T-cell (primary cell): ENCODE measurements at regions not wholly inside any gene's neighbourhood (a gene's known extent, or its start where the extent isn't known, plus 50 kb on each side); places are given as distances from the start of the nearest gene placed in this dataset.

Experiments
- ATAC-seq, 4 experiments: fragments of 200-7000 bp in 3 of 4; fragments of 150-1000 bp in 1 of 4; cut with Tn5 transposase; replicated peaks in 1 of 4; 1 replicate in 3 of 4; 2 replicates in 1 of 4; pipeline ENCODE4 v1.10.0; 2021; ENCODE audit warnings: moderate library complexity in 3 of 4, mild to moderate bottlenecking in 2 of 4, moderate number of reproducible peaks in 1 of 4
- CTCF ChIA-PET, 2 donors: fragments of 300-600 bp; sonication (Branson Sonifier 250); formaldehyde crosslinking; loops; one replicate each; lab custom pipeline; 2022; ENCODE audit warnings: antibody characterized with exemption in 2 of 2; lab: Charles Lee
- POLR2A ChIA-PET, 2 donors: fragments of 300-600 bp; sonication (Branson Sonifier 250); formaldehyde crosslinking; loops; one replicate each; lab custom pipeline; 2022; ENCODE audit warnings: antibody characterized with exemption in 2 of 2; lab: Charles Lee
- DNase-seq, 35 experiments: peaks; one replicate each; pipeline versions ENCODE4 v3.0.0 to v3.0.0-alpha.2; 2013 to 2023
- H3K27ac ChIP-seq: one replicate; pipeline ENCODE4 v1.5.1; 2013; ENCODE audit warnings: low read length
- H3K27me3 ChIP-seq, 2 experiments: replicated peaks in 1 of 2; 1 replicate in 1 of 2; 2 replicates in 1 of 2; pipeline versions ENCODE4 v1.6.1 to v1.7.0; 2013; ENCODE audit warnings: low read length in 1 of 2, mixed read lengths in 1 of 2; ENCODE audit not compliant: control insufficient read depth in 2 of 2, insufficient read depth in 2 of 2; ENCODE audit errors: extremely low read depth in 1 of 2
- H3K36me3 ChIP-seq, 2 donors: 1 replicate in 1 of 2; 2 replicates in 1 of 2; pipeline versions ENCODE4 v1.6.1 to v1.7.0; 2013; ENCODE audit warnings: low read length in 1 of 2; ENCODE audit not compliant: control insufficient read depth in 2 of 2, insufficient read depth in 1 of 2; ENCODE audit errors: extremely low read depth in 1 of 2
- H3K4me1 ChIP-seq, 2 experiments: 1 replicate in 1 of 2; 2 replicates in 1 of 2; pipeline versions ENCODE4 v1.6.1 to v1.7.0; 2013; ENCODE audit warnings: low read length in 2 of 2, mixed read lengths in 1 of 2; ENCODE audit not compliant: insufficient read depth in 2 of 2, control insufficient read depth in 1 of 2; ENCODE audit errors: extremely low read depth in 1 of 2
- H3K4me3 ChIP-seq, 2 donors: 1 replicate in 1 of 2; 2 replicates in 1 of 2; pipeline versions ENCODE4 v1.5.1 to v1.7.0; 2013; ENCODE audit warnings: mild to moderate bottlenecking in 2 of 2, low read length in 1 of 2, moderate library complexity in 1 of 2; ENCODE audit not compliant: control insufficient read depth in 1 of 2; ENCODE audit errors: extremely low read depth in 1 of 2
- H3K9me3 ChIP-seq: 2 replicates; pipeline ENCODE4 v1.7.0; 2013
- H3K27ac Mint-ChIP-seq, 2 donors: one replicate each; pipeline ENCODE4 v1.8.0; 2020 to 2021; ENCODE audit warnings: mild to moderate bottlenecking in 2 of 2, mixed read lengths in 2 of 2
- H3K27me3 Mint-ChIP-seq, 2 donors: one replicate each; pipeline ENCODE4 v1.8.0; 2021 to 2022; ENCODE audit warnings: mixed read lengths in 2 of 2
- H3K36me3 Mint-ChIP-seq: one replicate; pipeline ENCODE4 v1.8.0; 2021; ENCODE audit warnings: mixed read lengths
- H3K4me1 Mint-ChIP-seq, 3 donors: one replicate each; pipeline ENCODE4 v1.8.0; 2020 to 2022; ENCODE audit warnings: mixed read lengths in 3 of 3, mild to moderate bottlenecking in 1 of 3
- H3K4me3 Mint-ChIP-seq, 3 donors: one replicate each; pipeline ENCODE4 v1.8.0; 2020 to 2022; ENCODE audit warnings: mild to moderate bottlenecking in 3 of 3, mixed read lengths in 3 of 3, moderate library complexity in 3 of 3
- H3K9me3 Mint-ChIP-seq, 3 donors: one replicate each; pipeline ENCODE4 v1.8.0; 2020 to 2022; ENCODE audit warnings: mixed read lengths in 3 of 3
- WGBS: methylation state at CpG from one replicate; pipeline ENCODE4 v1.1.5; 2013; ENCODE audit warnings: missing lambda C conversion rate; ENCODE audit not compliant: insufficient coverage; 5-methylcytosine and 5-hydroxymethylcytosine counted together

DNA sequence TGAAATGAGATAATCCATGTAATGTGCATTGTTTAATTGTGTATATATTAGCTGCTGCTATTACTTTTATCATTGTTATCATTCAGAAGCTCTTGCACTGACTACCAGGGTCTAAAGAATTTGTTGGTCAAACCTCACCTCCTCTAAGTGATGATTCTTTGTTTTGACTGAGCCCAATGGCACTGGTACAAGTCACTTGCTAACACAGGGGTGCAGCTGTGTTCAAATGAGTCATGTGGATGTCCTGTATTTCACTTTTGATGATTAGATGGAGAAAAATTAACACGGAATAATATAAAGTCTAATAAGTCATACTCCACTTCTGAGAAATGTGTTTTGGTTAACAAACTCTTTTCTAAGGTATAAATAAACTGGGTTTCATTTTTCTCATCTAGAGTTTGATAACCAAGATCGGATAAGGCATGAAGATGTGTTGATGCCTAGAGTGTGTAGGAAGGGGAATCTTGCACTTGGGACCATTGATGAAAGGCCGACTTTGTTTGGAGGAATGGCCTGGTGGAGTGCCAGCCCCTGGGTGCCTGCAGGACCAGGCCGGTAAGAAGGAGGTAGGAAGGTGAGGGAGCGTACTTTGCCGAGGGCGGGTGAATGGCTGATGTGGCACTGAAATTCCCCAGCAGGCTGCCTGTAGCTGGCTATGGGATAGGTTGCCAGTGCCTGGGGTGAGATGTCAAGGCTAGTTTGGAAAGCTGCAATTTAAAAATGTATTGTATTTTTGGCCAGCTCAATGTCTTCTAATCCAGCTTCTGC, 244.7 kb upstream of the ZPLD1 start:
- 95% methylated on average over 6 of the region's 7 CpGs for WGBS
- ChIA-PET POLR2A (no interaction called here), CTCF (no interaction called here)
- H3K27me3 ChIP-seq = no peaks in the 10 kb centered on the region
- H3K36me3 Mint-ChIP-seq = no peaks in the 10 kb centered on the region
- no peaks in the 10 kb centered on the region for H3K36me3 ChIP-seq
- no peak overlapping the region for H3K27ac Mint-ChIP-seq
- peaks cover 0 to 6% (median 2%) of the 10 kb centered on the region in 3 donors for H3K4me1 Mint-ChIP-seq
- H3K9me3 ChIP-seq = no peaks in the 10 kb centered on the region
- H3K27ac ChIP-seq = no peak overlapping the region
- no peak for DNase-seq
- H3K4me3 Mint-ChIP-seq = no peak overlapping the region
- no peak for ATAC-seq
- no peaks in the 10 kb centered on the region for H3K4me1 ChIP-seq
- no peak overlapping the region for H3K4me3 ChIP-seq
- no peaks in the 10 kb centered on the region for H3K27me3 Mint-ChIP-seq
- no peaks in the 10 kb centered on the region for H3K9me3 Mint-ChIP-seq

DNA sequence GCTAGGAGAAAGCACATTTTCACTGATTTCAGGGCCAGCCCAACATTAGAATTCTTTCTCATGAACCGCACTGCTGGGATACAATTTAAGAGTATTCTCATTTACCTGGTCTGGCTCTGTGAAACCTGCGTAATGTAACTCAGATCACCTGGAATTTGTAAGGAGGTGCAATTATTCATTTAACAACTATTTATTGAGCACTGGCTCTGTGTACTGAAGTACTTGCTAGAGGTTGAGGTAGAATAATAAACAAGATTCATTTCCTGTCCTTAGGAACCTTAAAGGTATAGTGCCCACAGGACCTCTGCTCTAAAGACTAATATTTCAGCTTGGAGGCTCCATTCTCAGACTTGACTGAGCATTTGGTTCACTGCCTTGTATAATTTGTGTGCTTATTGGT, 242.2 kb upstream of the ZPLD1 start:
- ChIA-PET POLR2A (no interaction called here), CTCF (interaction anchor here (0.6 kb wide), 2 partner anchors 55 to 380 kb away, joined by 3 read pairs; no protein-coding TSS in a partner anchor)
- no CpG with 5 or more reads among the region's 2 CpGs for WGBS
- peaks cover 0 to 6% (median 2%) of the 10 kb centered on the region in 3 donors for H3K4me1 Mint-ChIP-seq
- ATAC-seq (no peak), DNase-seq (no peak)
- Histone ChIP-seq H3K4me3 (no peak overlapping the region), H3K27ac (no peak overlapping the region), H3K27me3 (no peaks in the 10 kb centered on the region), H3K36me3 (no peaks in the 10 kb centered on the region), H3K9me3 (no peaks in the 10 kb centered on the region), H3K4me1 (no peaks in the 10 kb centered on the region)
- no peaks in the 10 kb centered on the region for H3K36me3 Mint-ChIP-seq
- H3K27ac Mint-ChIP-seq = no peak overlapping the region
- no peaks in the 10 kb centered on the region for H3K27me3 Mint-ChIP-seq
- H3K4me3 Mint-ChIP-seq = no peak overlapping the region
- H3K9me3 Mint-ChIP-seq = no peaks in the 10 kb centered on the region

DNA sequence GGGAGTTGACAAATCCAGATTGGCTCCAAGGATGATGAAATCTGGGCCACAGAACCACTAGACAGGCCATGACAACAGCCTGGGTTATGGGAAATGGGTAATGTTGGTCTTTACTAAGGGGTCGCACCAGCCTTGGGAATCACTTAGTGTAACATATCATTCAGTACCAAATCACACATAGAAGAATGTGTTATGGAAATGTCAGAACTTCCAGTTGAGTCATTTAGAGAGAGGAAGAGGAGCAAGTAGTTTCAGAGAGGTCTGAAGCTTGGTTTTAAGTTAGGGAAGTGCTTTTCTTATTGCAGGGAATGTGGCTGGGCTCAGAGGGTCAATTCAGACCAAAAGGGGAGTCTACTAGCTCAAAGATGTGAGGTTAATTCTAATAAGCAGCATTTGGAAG, 241.6 kb upstream of the ZPLD1 start:
- Histone ChIP-seq H3K36me3 (no peaks in the 10 kb centered on the region), H3K4me3 (no peak overlapping the region), H3K9me3 (no peaks in the 10 kb centered on the region), H3K4me1 (no peaks in the 10 kb centered on the region), H3K27ac (no peak overlapping the region), H3K27me3 (no peaks in the 10 kb centered on the region)
- Mint-ChIP-seq H3K9me3 (no peaks in the 10 kb centered on the region), H3K4me3 (no peak overlapping the region), H3K4me1 (peaks cover 0 to 6% (median 2%) of the 10 kb centered on the region in 3 donors), H3K36me3 (no peaks in the 10 kb centered on the region), H3K27ac (no peak overlapping the region), H3K27me3 (no peaks in the 10 kb centered on the region)
- POLR2A ChIA-PET = no interaction called here
- WGBS = no CpG with 5 or more reads among the region's 1 CpG
- DNase-seq (no peak), ATAC-seq (no peak)
- CTCF ChIA-PET = interaction anchor here in 1 of 2 donors (0.6 kb wide), 1 partner anchor 411 kb away, joined by 3 read pairs; no protein-coding TSS in a partner anchor

- peaks cover 0 to 6% (median 2%) of the 10 kb centered on the region in 3 donors for H3K4me1 Mint-ChIP-seq
- no peak overlapping the region for H3K4me3 Mint-ChIP-seq
- H3K9me3 ChIP-seq = no peaks in the 10 kb centered on the region
- no peak for DNase-seq
- ChIA-PET CTCF (no interaction called here), POLR2A (interaction anchor here in 1 of 2 donors (0.6 kb wide), 1 partner anchor 213 kb away, joined by 3 read pairs; no protein-coding TSS in a partner anchor)
- no peaks in the 10 kb centered on the region for H3K36me3 Mint-ChIP-seq
- no peaks in the 10 kb centered on the region for H3K27me3 ChIP-seq
- 92% methylated on average over 4 of the region's 5 CpGs for WGBS
- no peak overlapping the region for H3K4me3 ChIP-seq
- H3K27ac ChIP-seq = no peak overlapping the region
- no peak for ATAC-seq
- H3K27ac Mint-ChIP-seq = no peak overlapping the region
- H3K27me3 Mint-ChIP-seq = no peaks in the 10 kb centered on the region
- H3K4me1 ChIP-seq = no peaks in the 10 kb centered on the region
- no peaks in the 10 kb centered on the region for H3K36me3 ChIP-seq
- no peaks in the 10 kb centered on the region for H3K9me3 Mint-ChIP-seq
Observed at GRCh38 chr3:102194001-102194400, 240.8 kb upstream of the ZPLD1 start.

GRCh38 chr3:102194760-102195159, 240.1 kb upstream of the ZPLD1 start:
- Mint-ChIP-seq H3K27me3 (no peaks in the 10 kb centered on the region), H3K36me3 (no peaks in the 10 kb centered on the region), H3K9me3 (no peaks in the 10 kb centered on the region), H3K4me3 (no peak overlapping the region), H3K27ac (no peak overlapping the region), H3K4me1 (peaks cover 0 to under 1% (median 0%) of the 10 kb centered on the region in 3 donors)
- Histone ChIP-seq H3K27me3 (no peaks in the 10 kb centered on the region), H3K4me3 (no peak overlapping the region), H3K36me3 (no peaks in the 10 kb centered on the region), H3K9me3 (no peaks in the 10 kb centered on the region), H3K4me1 (no peaks in the 10 kb centered on the region), H3K27ac (no peak overlapping the region)
- POLR2A ChIA-PET = interaction anchor here in 1 of 2 donors (0.6 kb wide), 1 partner anchor 214 kb away, joined by 3 read pairs; no protein-coding TSS in a partner anchor
- ATAC-seq = no peak
- WGBS = no CpG with 5 or more reads among the region's 1 CpG
- CTCF ChIA-PET = no interaction called here
- DNase-seq = no peak

GRCh38 chr3:102195198-102195948, 239.4 kb upstream of the ZPLD1 start:
- Histone ChIP-seq H3K4me1 (no peaks in the 10 kb centered on the region), H3K27ac (no peak overlapping the region), H3K27me3 (no peaks in the 10 kb centered on the region), H3K4me3 (no peak overlapping the region), H3K36me3 (no peaks in the 10 kb centered on the region), H3K9me3 (no peaks in the 10 kb centered on the region)
- no peaks in the 10 kb centered on the region for H3K36me3 Mint-ChIP-seq
- ChIA-PET CTCF (interaction anchor here (0.7 to 0.9 kb wide), 3 partner anchors 34 to 269 kb away, joined by 3 read pairs; no protein-coding TSS in a partner anchor), POLR2A (no interaction called here)
- WGBS = no CpG with 5 or more reads among the region's 5 CpGs
- no peak overlapping the region for H3K4me3 Mint-ChIP-seq
- no peaks in the 10 kb centered on the region for H3K4me1 Mint-ChIP-seq
- H3K27me3 Mint-ChIP-seq = no peaks in the 10 kb centered on the region
- DNase-seq = no peak
- no peaks in the 10 kb centered on the region for H3K9me3 Mint-ChIP-seq
- H3K27ac Mint-ChIP-seq = no peak overlapping the region
- ATAC-seq = no peak
